22Rv1 (cell line): ENCODE measurements at regions not wholly inside any gene's neighbourhood (a gene's known extent, or its start where the extent isn't known, plus 50 kb on each side); places are given as distances from the start of the nearest gene placed in this dataset.

Source experiments
- H3K27ac ChIP-seq: fragments of 450-650 bp; 2 replicates; pipeline ENCODE4 v1.5.1; 2017
- ZFX ChIP-seq: fragments of 450-650 bp; IDR thresholded peaks from 2 replicates; pipeline ENCODE4 v1.6.1; 2017; ENCODE audit warnings: antibody characterized with exemption, borderline replicate concordance
- TF ChIP-seq, protein P1 (sequence below): fragments of 450-650 bp; IDR thresholded peaks from 2 replicates; pipeline ENCODE4 v1.5.1; 2017; ENCODE audit warnings: mild to moderate bottlenecking

DNA sequence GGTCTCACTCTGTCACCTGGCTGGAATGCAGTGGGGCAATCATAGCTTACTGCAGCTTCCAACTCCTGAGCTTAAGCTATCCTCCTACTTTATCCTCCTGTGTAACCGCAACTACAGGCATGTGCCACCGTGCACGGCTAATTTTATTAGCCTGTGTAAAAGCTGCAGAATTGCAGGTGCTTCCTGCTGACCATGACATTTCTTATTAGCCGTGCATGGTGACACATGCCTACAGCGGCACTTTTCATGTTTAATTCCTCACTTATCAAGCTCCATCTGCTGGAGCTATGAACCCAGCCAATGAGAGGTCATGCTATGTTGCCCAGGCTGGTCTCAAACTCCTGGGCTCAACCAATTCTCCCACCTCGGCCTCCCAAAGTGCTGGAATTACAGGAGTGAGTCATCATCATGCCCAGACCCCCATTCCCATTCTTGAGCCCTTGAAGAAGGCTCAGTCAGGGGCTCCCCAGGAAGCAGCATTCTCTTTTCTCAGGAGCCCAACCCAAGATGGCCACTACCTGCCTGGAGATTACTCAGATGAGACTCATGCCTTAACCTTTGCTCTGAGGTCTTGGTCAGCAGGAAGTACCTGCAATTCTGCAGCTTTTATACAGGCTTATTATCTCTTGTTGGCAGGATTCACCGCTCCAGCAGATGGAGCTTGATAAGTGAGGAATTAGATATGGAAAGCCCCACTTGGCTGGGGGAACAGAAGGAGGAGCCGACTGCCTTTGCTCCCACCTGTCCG is 503.2 kb downstream of the MED13L start:
- no peak for TF ChIP-seq ZFX
- TF ChIP-seq, protein P1, sequence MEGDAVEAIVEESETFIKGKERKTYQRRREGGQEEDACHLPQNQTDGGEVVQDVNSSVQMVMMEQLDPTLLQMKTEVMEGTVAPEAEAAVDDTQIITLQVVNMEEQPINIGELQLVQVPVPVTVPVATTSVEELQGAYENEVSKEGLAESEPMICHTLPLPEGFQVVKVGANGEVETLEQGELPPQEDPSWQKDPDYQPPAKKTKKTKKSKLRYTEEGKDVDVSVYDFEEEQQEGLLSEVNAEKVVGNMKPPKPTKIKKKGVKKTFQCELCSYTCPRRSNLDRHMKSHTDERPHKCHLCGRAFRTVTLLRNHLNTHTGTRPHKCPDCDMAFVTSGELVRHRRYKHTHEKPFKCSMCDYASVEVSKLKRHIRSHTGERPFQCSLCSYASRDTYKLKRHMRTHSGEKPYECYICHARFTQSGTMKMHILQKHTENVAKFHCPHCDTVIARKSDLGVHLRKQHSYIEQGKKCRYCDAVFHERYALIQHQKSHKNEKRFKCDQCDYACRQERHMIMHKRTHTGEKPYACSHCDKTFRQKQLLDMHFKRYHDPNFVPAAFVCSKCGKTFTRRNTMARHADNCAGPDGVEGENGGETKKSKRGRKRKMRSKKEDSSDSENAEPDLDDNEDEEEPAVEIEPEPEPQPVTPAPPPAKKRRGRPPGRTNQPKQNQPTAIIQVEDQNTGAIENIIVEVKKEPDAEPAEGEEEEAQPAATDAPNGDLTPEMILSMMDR: no peak
- no peak overlapping the region for H3K27ac ChIP-seq

GRCh38 chr12:115771601-115772000 is 505.9 kb downstream of the MED13L start:
- no peak overlapping the region for H3K27ac ChIP-seq
- TF ChIP-seq, protein P1: no peak
- no peak for TF ChIP-seq ZFX

DNA sequence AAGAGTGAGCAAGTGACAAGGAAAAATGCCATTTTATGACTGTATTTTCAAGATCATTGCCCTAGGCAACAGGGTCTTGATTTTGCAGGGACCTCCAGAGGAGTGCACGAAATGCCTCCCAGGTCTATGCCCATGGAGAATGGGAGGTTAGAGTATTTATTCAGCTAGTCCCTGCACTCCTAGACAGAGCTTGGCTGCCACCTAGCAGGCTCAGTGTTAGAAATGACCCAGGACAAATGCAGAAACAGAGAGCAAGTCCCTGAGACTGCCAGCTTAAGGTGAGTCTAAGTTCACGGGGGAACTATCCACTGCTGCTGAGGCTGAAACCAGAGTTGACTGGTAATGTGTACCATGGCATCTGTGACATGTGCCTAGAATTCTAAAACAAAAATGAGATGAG is 506.4 kb downstream of the MED13L start:
- no peak overlapping the region for H3K27ac ChIP-seq
- no peak for TF ChIP-seq ZFX
- TF ChIP-seq, protein P1: peak; percentile 44; the same call in 1 of the 2 replicates

GRCh38 chr12:115770643-115771042 is 506.9 kb downstream of the MED13L start:
- TF ChIP-seq, protein P1: no peak
- no peak for TF ChIP-seq ZFX
- no peak overlapping the region for H3K27ac ChIP-seq

DNA sequence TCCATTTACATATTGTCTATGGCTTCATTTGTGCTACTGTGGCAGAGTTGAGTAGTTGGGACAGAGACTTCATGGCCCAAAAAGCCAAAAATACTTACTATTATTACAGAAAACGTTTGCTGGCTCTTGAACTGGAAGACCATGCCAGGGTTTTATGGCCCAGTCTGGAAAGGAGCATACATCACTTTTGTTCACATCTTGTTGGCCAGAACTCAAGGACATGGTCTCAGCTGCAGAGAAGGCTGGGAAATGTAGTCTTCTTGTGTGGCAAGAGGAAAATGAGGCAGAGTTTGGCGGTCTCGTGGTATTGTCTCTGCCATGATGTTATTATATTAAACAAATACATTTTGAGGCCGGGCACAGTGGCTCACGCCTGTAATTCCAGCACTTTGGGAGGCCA is 509.6 kb downstream of the MED13L start:
- TF ChIP-seq, protein P1: no peak
- no peak for TF ChIP-seq ZFX
- H3K27ac ChIP-seq: no peak overlapping the region

DNA sequence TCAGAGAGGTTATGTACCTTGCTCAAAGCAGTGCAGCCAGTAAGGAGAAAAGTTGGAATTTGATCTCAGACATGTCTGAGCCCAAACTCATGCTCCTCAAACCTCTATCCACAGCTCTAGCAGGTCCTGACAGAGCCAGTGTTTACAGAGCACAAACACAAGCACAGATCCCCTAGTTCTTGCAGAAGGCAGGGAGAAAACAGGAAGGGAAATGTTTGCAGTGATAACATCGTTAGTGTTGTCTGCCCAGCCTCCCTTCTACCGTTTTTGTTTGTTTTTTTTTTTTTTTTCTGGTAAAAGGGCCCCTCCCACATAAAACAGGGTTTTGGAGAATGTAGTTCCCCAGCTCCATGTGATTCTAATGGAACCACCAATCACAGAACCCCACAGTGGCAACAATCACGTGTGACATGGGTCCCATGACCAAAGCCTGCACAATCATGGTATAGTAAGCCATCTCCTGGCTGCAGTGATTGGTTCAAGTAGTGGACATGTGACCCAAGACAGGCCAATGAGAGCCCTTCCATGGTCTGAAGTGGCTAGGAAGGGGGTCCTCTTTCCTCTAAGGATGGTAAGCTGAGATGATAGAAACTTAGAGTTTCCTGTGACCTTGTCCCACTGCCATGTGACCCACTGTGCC is 513.4 kb downstream of the MED13L start:
- H3K27ac ChIP-seq: peak overlapping the region; percentile 25; the same call in 1 of the 2 replicates
- TF ChIP-seq, protein P1: no peak
- TF ChIP-seq ZFX: no peak

DNA sequence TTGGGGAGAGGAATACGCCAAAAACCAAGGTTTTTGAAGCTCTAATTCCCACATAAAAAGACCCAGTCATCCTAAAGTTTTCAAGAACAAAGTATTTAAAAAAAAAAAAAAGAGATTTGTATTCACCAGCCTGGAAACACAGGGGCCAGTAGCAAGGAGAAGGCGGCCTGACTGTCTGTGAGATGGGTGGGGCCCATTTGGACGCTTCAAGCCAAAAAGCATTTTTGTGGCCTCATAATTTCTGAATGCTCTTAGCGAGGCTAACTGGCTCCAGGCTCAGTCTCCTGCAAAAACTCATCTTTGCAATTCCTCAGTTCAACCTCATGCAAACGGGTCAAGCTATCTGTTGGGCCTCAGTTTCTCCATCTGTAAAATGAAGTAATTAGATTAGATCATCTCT is 514.1 kb downstream of the MED13L start:
- TF ChIP-seq, protein P1: no peak
- no peak for TF ChIP-seq ZFX
- no peak overlapping the region for H3K27ac ChIP-seq
